KMS-11 (cell line): ENCODE measurements at regions not wholly inside any gene's neighbourhood (a gene's known extent, or its start where the extent isn't known, plus 50 kb on each side); places are given as distances from the start of the nearest gene placed in this dataset.

ENCODE experiments used
- H2AFZ ChIP-seq: fragments of 200-600 bp; sonication (generic); 2 replicates; pipeline ENCODE4 v1.6.1; 2016; ENCODE audit warnings: antibody characterized with exemption, mixed run types, low read depth
- H3K27ac ChIP-seq: fragments of 200-600 bp; sonication (generic); 2 replicates; pipeline ENCODE4 v1.6.1; 2016; ENCODE audit warnings: mild to moderate bottlenecking, mixed run types
- H3K27me3 ChIP-seq: fragments of 200-600 bp; sonication (generic); 2 replicates; pipeline ENCODE4 v1.6.1; 2017; ENCODE audit warnings: mild to moderate bottlenecking, low read depth, mixed run types, moderate library complexity; ENCODE audit not compliant: insufficient read depth
- H3K36me3 ChIP-seq: fragments of 200-600 bp; sonication (generic); 2 replicates; pipeline ENCODE4 v1.6.1; 2017; ENCODE audit warnings: mild to moderate bottlenecking, mixed run types; ENCODE audit not compliant: insufficient read depth
- H3K4me1 ChIP-seq: fragments of 200-600 bp; sonication (generic); 2 replicates; pipeline ENCODE4 v1.6.1; 2016; ENCODE audit warnings: mild to moderate bottlenecking, low read depth, mixed run types; ENCODE audit not compliant: poor library complexity, severe bottlenecking
- H3K4me2 ChIP-seq: fragments of 200-600 bp; sonication (generic); 2 replicates; pipeline ENCODE4 v1.7.0; 2016; ENCODE audit warnings: mild to moderate bottlenecking, mixed run types
- H3K4me3 ChIP-seq: fragments of 200-600 bp; sonication (generic); IDR thresholded peaks from 2 replicates; pipeline ENCODE4 v1.6.1; 2017; ENCODE audit warnings: low read depth, low read length, mixed read lengths; ENCODE audit not compliant: insufficient read depth
- H3K79me2 ChIP-seq: fragments of 200-600 bp; sonication (generic); 2 replicates; pipeline ENCODE4 v1.6.1; 2016; ENCODE audit warnings: low read depth, mixed run types; ENCODE audit not compliant: insufficient read depth
- H3K9ac ChIP-seq: fragments of 200-600 bp; sonication (generic); 2 replicates; pipeline ENCODE4 v1.6.1; 2016; ENCODE audit warnings: mild to moderate bottlenecking, mixed run types
- H4K20me1 ChIP-seq: fragments of 200-600 bp; sonication (generic); 2 replicates; pipeline ENCODE4 v1.6.1; 2016; ENCODE audit warnings: mild to moderate bottlenecking, mixed run types; ENCODE audit not compliant: insufficient read depth
- CTCF ChIP-seq: fragments of 200-600 bp; sonication (generic); conservative IDR thresholded peaks from 2 replicates; pipeline ENCODE4 v1.6.1; 2017; ENCODE audit warnings: low read depth, mild to moderate bottlenecking, antibody characterized with exemption, low read length, moderate library complexity, mixed read lengths

- no peaks in the 10 kb centered on the region for H3K4me1 ChIP-seq
- no peaks in the 10 kb centered on the region for H3K36me3 ChIP-seq
- H3K4me3 ChIP-seq: no peak overlapping the region
- H3K4me2 ChIP-seq: no peak overlapping the region
- H3K9ac ChIP-seq: no peak overlapping the region
- H2AFZ ChIP-seq: no peak overlapping the region
- no peaks in the 10 kb centered on the region for H3K79me2 ChIP-seq
- no peak overlapping the region for H3K27ac ChIP-seq
- H4K20me1 ChIP-seq: no peaks in the 10 kb centered on the region
- TF ChIP-seq CTCF: no peak
- no peaks in the 10 kb centered on the region for H3K27me3 ChIP-seq
Observed at GRCh38 chr11:70948398-70948797, 304.0 kb downstream of the SHANK2 start.

DNA sequence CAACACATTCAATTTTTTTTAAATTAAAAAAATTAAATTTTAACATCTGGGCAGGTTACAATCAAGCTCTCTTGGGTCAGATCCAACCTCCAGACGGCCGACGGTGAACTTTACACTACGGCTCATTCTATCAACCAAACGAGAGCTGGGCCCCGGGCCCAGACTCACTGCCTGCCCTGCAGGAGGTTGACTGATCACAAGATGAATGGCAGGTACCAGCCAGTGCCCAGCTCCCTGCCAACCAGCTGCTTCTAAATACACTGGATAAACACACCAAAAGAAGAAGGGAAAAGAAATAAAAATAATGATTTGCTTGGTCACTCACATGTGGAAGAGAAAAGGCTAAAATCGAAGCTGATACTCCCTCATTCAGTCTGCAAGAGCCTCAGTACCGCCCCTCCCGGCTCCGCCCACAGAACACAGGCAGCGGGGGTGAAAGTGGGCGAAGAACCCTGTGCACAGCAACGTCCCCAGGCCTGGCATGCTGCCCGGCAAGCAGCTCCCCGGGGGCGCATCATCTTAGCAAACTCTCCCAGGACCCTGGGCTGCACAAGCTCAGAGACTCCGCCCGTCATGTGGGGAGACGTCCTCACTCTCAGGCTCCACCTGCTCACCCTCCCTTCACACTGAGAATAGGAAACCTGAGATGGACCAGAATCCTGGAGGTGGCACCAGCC lies 303.4 kb downstream of the SHANK2 start:
- H2AFZ ChIP-seq: no peak overlapping the region
- no peak overlapping the region for H3K4me3 ChIP-seq
- no peak for TF ChIP-seq CTCF
- H3K9ac ChIP-seq: no peak overlapping the region
- no peaks in the 10 kb centered on the region for H3K4me1 ChIP-seq
- H3K27ac ChIP-seq: no peak overlapping the region
- no peaks in the 10 kb centered on the region for H3K36me3 ChIP-seq
- H3K4me2 ChIP-seq: no peak overlapping the region
- H4K20me1 ChIP-seq: no peaks in the 10 kb centered on the region
- no peaks in the 10 kb centered on the region for H3K79me2 ChIP-seq
- no peaks in the 10 kb centered on the region for H3K27me3 ChIP-seq

DNA sequence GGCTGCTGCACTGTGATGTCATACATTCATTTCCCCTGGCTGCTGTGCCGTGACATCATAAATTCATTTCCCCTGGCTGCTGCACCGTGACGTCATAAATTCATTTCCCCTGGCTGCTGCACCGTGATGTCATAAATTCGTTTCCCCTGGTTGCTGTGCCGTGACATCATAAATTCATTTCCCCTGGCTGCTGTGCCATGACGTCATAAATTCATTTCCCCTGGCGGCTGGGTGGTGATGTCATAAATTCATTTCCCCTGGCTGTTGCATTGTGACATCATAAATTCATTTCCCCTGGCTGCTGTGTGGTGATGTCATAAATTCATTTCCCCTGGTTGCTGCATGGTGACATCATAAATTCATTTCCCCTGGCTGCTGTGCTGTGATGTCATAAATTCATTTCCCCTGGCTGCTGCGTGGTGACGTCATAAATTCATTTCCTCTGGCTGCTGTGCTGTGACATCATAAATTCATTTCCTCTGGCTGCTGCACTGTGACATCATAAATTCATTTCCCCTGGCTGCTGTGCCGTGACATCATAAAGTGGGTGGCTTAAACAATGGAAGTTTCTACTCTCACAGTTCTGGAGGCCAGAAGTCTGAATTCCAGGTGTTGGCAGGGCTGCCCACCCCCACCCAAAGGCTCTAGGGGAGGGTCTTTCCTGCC lies 301.1 kb downstream of the SHANK2 start:
- Histone ChIP-seq H3K4me1 (no peaks in the 10 kb centered on the region), H3K9ac (no peak overlapping the region), H3K4me3 (no peak overlapping the region), H4K20me1 (no peaks in the 10 kb centered on the region), H3K27me3 (no peaks in the 10 kb centered on the region), H2AFZ (no peak overlapping the region), H3K27ac (no peak overlapping the region), H3K4me2 (no peak overlapping the region), H3K36me3 (no peaks in the 10 kb centered on the region), H3K79me2 (no peaks in the 10 kb centered on the region)
- TF ChIP-seq CTCF: no peak

DNA sequence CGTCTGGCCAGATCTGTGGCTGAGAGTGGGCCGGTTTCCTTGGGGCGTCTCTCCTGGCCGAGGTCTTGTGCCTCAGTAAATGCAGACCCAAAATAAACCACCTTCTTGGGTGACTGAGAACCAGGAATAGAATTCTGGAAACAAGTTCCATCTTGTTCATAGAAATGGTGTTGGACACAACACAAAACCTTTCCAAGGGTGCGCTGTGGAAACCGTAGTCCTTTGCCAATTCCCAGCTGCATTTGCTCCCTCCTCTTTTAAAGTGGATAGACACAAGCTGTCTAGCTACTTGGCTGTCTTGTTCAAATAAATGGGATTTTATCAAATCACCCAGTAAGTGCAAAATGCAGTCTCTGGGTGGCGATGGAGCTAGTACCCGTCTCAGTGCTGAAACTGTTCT lies 300.2 kb downstream of the SHANK2 start:
- no peak overlapping the region for H3K9ac ChIP-seq
- H3K27ac ChIP-seq: no peak overlapping the region
- TF ChIP-seq CTCF: no peak
- H4K20me1 ChIP-seq: no peaks in the 10 kb centered on the region
- no peaks in the 10 kb centered on the region for H3K27me3 ChIP-seq
- no peak overlapping the region for H2AFZ ChIP-seq
- H3K79me2 ChIP-seq: no peaks in the 10 kb centered on the region
- no peak overlapping the region for H3K4me3 ChIP-seq
- no peaks in the 10 kb centered on the region for H3K4me1 ChIP-seq
- H3K36me3 ChIP-seq: no peaks in the 10 kb centered on the region
- no peak overlapping the region for H3K4me2 ChIP-seq
